IMR-90 (cell line): ENCODE measurements at regions not wholly inside any gene's neighbourhood (a gene's known extent, or its start where the extent isn't known, plus 50 kb on each side); places are given as distances from the start of the nearest gene placed in this dataset.

Experiments
- BHLHE40 ChIP-seq: fragments of 150-350 bp; IDR thresholded peaks from 2 replicates; pipeline ENCODE4 v1.6.1; 2016; ENCODE audit warnings: mild to moderate bottlenecking, low read depth, low read length
- CEBPB ChIP-seq: IDR thresholded peaks from 2 replicates; pipeline ENCODE4 v1.6.1; 2012; ENCODE audit warnings: low read depth, low read length, improper control_type of control experiment
- CHD1 ChIP-seq: IDR thresholded peaks from 2 replicates; pipeline ENCODE4 v1.6.1; 2012; ENCODE audit warnings: low read depth, low read length, improper control_type of control experiment
- FOS ChIP-seq: fragments of 150-350 bp; IDR thresholded peaks from 2 replicates; pipeline ENCODE4 v1.6.1; 2016; ENCODE audit warnings: low read depth, low read length
- MAFK ChIP-seq: IDR thresholded peaks from 2 replicates; pipeline ENCODE4 v1.6.1; 2012; ENCODE audit warnings: low read depth, low read length, improper control_type of control experiment
- MAZ ChIP-seq: IDR thresholded peaks from 2 replicates; pipeline ENCODE4 v1.6.1; 2012; ENCODE audit warnings: low read depth, mild to moderate bottlenecking, low read length, improper control_type of control experiment, moderate library complexity, borderline replicate concordance
- POLR2A ChIP-seq: IDR thresholded peaks from 2 replicates; pipeline ENCODE4 v1.6.1; 2012; ENCODE audit warnings: mild to moderate bottlenecking, low read depth, low read length
- RAD21 ChIP-seq: IDR thresholded peaks from 2 replicates; pipeline ENCODE4 v1.6.1; 2012; ENCODE audit warnings: low read length, improper control_type of control experiment
- RCOR1 ChIP-seq: IDR thresholded peaks from 2 replicates; pipeline ENCODE4 v1.6.1; 2012; ENCODE audit warnings: mild to moderate bottlenecking, low read length, improper control_type of control experiment; ENCODE audit not compliant: insufficient replicate concordance
- RFX5 ChIP-seq: IDR thresholded peaks from 2 replicates; pipeline ENCODE4 v1.8.0; 2012; ENCODE audit warnings: low read depth, mild to moderate bottlenecking, low read length, moderate library complexity
- SMC3 ChIP-seq: fragments of 150-350 bp; IDR thresholded peaks from 2 replicates; pipeline ENCODE4 v1.6.1; 2016; ENCODE audit warnings: low read depth, mild to moderate bottlenecking, antibody characterized with exemption, low read length, moderate library complexity
- TF ChIP-seq, protein P1 (sequence below): conservative IDR thresholded peaks from 2 replicates; pipeline ENCODE4 v1.5.1; 2012; ENCODE audit warnings: mild to moderate bottlenecking, low read depth, low read length, improper control_type of control experiment
- TF ChIP-seq, protein P2 (sequence below): fragments of 150-350 bp; IDR thresholded peaks from 2 replicates; pipeline ENCODE4 v1.6.1; 2017; ENCODE audit warnings: mild to moderate bottlenecking, antibody characterized with exemption, low read length, low read depth
- TF ChIP-seq, protein P3 (sequence below): fragments of 150-350 bp; IDR thresholded peaks from 2 replicates; pipeline ENCODE4 v1.6.1; 2016; ENCODE audit warnings: low read depth, mild to moderate bottlenecking, low read length, moderate library complexity, borderline replicate concordance

DNA sequence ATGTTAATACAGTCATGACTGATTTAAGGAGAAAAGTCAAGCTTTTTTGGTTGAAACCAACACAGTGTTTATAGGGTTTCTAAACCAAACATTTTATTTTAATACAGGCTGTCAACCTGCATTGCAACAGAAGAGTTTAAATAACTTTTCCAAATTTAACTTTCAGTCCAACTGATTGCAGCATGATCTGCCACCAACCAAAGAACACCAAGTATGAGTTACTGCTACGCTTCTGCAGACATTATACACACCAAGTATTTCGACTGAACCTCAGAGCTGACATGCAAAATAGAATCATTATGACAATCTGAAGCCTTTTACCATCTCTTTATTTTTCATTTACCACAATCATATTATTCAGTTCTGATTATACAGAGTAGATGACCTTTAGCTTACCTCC, 151.2 kb upstream of the DST start:
- TF ChIP-seq, protein P1, sequence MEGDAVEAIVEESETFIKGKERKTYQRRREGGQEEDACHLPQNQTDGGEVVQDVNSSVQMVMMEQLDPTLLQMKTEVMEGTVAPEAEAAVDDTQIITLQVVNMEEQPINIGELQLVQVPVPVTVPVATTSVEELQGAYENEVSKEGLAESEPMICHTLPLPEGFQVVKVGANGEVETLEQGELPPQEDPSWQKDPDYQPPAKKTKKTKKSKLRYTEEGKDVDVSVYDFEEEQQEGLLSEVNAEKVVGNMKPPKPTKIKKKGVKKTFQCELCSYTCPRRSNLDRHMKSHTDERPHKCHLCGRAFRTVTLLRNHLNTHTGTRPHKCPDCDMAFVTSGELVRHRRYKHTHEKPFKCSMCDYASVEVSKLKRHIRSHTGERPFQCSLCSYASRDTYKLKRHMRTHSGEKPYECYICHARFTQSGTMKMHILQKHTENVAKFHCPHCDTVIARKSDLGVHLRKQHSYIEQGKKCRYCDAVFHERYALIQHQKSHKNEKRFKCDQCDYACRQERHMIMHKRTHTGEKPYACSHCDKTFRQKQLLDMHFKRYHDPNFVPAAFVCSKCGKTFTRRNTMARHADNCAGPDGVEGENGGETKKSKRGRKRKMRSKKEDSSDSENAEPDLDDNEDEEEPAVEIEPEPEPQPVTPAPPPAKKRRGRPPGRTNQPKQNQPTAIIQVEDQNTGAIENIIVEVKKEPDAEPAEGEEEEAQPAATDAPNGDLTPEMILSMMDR = no peak
- no peak for TF ChIP-seq RFX5
- TF ChIP-seq BHLHE40 = no peak
- TF ChIP-seq CHD1 = no peak
- TF ChIP-seq, protein P2, sequence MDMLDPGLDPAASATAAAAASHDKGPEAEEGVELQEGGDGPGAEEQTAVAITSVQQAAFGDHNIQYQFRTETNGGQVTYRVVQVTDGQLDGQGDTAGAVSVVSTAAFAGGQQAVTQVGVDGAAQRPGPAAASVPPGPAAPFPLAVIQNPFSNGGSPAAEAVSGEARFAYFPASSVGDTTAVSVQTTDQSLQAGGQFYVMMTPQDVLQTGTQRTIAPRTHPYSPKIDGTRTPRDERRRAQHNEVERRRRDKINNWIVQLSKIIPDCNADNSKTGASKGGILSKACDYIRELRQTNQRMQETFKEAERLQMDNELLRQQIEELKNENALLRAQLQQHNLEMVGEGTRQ = no peak
- no peak for TF ChIP-seq POLR2A
- no peak for TF ChIP-seq SMC3
- TF ChIP-seq CEBPB = no peak
- no peak for TF ChIP-seq RAD21
- TF ChIP-seq, protein P3, sequence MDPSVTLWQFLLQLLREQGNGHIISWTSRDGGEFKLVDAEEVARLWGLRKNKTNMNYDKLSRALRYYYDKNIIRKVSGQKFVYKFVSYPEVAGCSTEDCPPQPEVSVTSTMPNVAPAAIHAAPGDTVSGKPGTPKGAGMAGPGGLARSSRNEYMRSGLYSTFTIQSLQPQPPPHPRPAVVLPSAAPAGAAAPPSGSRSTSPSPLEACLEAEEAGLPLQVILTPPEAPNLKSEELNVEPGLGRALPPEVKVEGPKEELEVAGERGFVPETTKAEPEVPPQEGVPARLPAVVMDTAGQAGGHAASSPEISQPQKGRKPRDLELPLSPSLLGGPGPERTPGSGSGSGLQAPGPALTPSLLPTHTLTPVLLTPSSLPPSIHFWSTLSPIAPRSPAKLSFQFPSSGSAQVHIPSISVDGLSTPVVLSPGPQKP = no peak
- no peak for TF ChIP-seq MAZ
- no peak for TF ChIP-seq RCOR1
- TF ChIP-seq FOS = no peak
- no peak for TF ChIP-seq MAFK
